ENCODE measurements at regions not wholly inside any gene's neighbourhood (a gene's known extent, or its start where the extent isn't known, plus 50 kb on each side); places are given as distances from the start of the nearest gene placed in this dataset.

DNA sequence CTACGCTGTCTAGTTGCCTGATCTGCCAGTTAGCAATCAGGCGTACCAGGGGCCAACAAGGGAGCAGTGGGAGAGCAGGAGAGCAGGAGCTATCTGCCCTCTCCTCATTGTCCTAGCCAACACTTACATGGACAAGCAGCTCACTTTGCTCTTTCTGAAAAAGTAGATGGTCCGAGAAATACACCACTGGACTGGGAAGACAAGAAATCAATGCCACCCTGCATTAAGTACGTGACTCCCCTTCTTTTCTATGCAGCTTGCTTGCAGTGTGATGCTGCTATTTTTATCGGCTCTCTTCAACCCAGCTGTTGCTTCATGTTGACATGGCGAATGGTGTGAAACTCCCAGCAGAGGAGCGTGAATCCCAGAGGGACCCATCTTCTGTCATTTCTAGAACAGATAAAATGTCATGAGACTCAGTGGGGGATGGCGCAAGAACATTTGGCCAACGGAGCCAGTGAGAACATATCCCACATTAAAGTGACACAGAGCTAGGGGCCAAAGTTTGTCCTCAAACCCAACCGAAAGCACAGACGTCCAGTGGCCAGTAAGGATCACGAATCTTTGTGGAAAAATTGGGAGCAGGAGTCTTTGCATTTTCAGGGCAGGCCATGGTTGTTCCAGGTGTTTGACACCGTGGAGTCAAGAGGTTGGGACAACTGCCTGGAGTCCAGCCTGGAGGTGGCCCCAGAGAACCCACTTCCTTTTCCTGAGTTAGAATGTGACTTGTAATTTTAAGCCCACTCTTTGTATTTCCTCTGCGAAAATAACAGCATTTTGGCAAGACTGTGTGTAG is 53.7 kb upstream of the MEF2A start:
- peaks cover 2% of the 10 kb centered on the region for H3K27me3 ChIP-seq (ENCODE audit: insufficient read depth, poor library complexity, severe bottlenecking)
- TF ChIP-seq SPI1 (IDR thresholded peaks at IDR 0.05; ENCODE audit: borderline replicate concordance, low read depth) (no peak; the same call in 1 of the 2 replicates), POLR2AphosphoS5 (IDR thresholded peaks at IDR 0.05; ENCODE audit: low read depth) (no peak), GABPA (IDR thresholded peaks at IDR 0.05; ENCODE audit: low read depth) (no peak)
- TF ChIP-seq, protein P1, sequence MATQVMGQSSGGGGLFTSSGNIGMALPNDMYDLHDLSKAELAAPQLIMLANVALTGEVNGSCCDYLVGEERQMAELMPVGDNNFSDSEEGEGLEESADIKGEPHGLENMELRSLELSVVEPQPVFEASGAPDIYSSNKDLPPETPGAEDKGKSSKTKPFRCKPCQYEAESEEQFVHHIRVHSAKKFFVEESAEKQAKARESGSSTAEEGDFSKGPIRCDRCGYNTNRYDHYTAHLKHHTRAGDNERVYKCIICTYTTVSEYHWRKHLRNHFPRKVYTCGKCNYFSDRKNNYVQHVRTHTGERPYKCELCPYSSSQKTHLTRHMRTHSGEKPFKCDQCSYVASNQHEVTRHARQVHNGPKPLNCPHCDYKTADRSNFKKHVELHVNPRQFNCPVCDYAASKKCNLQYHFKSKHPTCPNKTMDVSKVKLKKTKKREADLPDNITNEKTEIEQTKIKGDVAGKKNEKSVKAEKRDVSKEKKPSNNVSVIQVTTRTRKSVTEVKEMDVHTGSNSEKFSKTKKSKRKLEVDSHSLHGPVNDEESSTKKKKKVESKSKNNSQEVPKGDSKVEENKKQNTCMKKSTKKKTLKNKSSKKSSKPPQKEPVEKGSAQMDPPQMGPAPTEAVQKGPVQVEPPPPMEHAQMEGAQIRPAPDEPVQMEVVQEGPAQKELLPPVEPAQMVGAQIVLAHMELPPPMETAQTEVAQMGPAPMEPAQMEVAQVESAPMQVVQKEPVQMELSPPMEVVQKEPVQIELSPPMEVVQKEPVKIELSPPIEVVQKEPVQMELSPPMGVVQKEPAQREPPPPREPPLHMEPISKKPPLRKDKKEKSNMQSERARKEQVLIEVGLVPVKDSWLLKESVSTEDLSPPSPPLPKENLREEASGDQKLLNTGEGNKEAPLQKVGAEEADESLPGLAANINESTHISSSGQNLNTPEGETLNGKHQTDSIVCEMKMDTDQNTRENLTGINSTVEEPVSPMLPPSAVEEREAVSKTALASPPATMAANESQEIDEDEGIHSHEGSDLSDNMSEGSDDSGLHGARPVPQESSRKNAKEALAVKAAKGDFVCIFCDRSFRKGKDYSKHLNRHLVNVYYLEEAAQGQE (IDR thresholded peaks at IDR 0.05; ENCODE audit: insufficient replicate concordance, low read depth), result no peak
- TF ChIP-seq, protein P2, sequence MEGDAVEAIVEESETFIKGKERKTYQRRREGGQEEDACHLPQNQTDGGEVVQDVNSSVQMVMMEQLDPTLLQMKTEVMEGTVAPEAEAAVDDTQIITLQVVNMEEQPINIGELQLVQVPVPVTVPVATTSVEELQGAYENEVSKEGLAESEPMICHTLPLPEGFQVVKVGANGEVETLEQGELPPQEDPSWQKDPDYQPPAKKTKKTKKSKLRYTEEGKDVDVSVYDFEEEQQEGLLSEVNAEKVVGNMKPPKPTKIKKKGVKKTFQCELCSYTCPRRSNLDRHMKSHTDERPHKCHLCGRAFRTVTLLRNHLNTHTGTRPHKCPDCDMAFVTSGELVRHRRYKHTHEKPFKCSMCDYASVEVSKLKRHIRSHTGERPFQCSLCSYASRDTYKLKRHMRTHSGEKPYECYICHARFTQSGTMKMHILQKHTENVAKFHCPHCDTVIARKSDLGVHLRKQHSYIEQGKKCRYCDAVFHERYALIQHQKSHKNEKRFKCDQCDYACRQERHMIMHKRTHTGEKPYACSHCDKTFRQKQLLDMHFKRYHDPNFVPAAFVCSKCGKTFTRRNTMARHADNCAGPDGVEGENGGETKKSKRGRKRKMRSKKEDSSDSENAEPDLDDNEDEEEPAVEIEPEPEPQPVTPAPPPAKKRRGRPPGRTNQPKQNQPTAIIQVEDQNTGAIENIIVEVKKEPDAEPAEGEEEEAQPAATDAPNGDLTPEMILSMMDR (IDR thresholded peaks at IDR 0.05; ENCODE audit: insufficient read depth, low read length), result no peak
- H3K4me3 ChIP-seq (replicated peaks; ENCODE audit: insufficient read depth, low read length), result no peak overlapping the region
- H3K27ac ChIP-seq (replicated peaks), result no peak overlapping the region
- peak in 1 of 2 experiments; percentile 7 for DNase-seq (ENCODE audit: low read depth in 1 of 2, low spot score in 1 of 2)

DNA sequence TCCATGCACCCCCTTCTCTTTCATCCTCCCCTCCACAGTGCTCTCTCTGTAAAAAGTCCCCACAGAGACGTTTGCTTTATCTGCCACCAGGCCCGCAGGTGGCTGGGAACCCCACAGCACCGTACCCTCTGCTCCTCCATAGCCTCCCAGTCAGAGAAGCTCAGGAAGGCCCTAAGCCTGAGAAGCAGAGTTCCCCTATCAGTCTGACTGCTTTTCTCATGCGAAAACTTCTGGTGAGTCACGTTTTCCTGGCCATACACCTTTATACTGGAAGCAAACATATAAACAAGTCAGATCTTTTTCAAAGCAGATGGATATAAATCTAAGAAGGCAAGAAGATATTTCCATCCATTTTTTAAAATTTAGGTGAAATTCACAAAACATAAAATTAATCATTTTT is 51.5 kb upstream of the MEF2A start:
- no peak overlapping the region for H3K27ac ChIP-seq (replicated peaks)
- TF ChIP-seq POLR2AphosphoS5 (IDR thresholded peaks at IDR 0.05; ENCODE audit: low read depth), result no peak
- TF ChIP-seq, protein P2 (IDR thresholded peaks at IDR 0.05; ENCODE audit: insufficient read depth, low read length), result no peak
- TF ChIP-seq GABPA (IDR thresholded peaks at IDR 0.05; ENCODE audit: low read depth), result no peak
- TF ChIP-seq, protein P1 (IDR thresholded peaks at IDR 0.05; ENCODE audit: insufficient replicate concordance, low read depth), result no peak
- no peak for TF ChIP-seq SPI1 (IDR thresholded peaks at IDR 0.05; ENCODE audit: borderline replicate concordance, low read depth)
- DNase-seq (ENCODE audit: low read depth in 1 of 2, low spot score in 1 of 2), result no peak
- peaks cover 2% of the 10 kb centered on the region for H3K27me3 ChIP-seq (ENCODE audit: insufficient read depth, poor library complexity, severe bottlenecking)
- no peak overlapping the region for H3K4me3 ChIP-seq (replicated peaks; ENCODE audit: insufficient read depth, low read length)

Data from HL-60 (cell line).